Erythroblast (primary cell): ENCODE measurements at regions not wholly inside any gene's neighbourhood (a gene's known extent, or its start where the extent isn't known, plus 50 kb on each side); places are given as distances from the start of the nearest gene placed in this dataset.

Experiments
- DNase-seq, 2 experiments: peaks; one replicate each; lab custom pipeline; 2025; lab: John Stamatoyannopoulos, UW
- GATA1 ChIP-seq: IDR thresholded peaks from 2 replicates; pipeline ENCODE4 v1.6.1; 2011; ENCODE audit warnings: low read depth, mild to moderate bottlenecking, control low read depth, low read length, moderate library complexity
- POLR2A ChIP-seq: IDR thresholded peaks from 2 replicates; pipeline ENCODE4 v1.6.1; 2011; ENCODE audit warnings: mild to moderate bottlenecking, low read length

DNA sequence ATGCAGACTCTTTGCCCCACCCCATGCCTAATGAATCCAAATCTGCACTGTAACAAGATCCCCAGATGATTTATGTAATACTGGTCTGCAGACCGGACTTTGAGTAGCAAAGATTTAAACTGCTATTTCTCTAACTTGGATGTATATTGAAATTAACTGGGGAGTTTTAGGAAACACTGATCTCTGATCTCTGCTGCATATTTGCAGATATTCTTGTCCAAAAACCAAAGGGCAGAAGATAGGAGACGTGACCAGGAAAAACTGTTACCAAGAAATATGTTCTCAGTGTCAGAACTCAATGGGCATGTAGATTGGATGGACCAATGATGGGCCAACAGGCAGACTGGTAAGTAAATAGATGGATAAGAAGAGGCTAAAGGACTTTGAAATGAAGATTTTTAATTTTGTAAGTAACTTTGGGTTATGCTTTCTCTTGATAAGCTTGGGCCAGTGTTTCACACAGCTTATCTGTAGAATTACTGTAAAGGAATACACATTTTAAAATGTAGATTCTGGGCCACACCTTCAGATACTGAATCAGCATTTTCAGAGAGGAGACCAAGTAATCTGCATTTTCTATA lies 64.5 kb upstream of the TP63 start:
- peak in 1 of 2 experiments; percentile 8 for DNase-seq
- no peak for TF ChIP-seq GATA1

GRCh38 chr3:189567322-189567721 lies 63.9 kb upstream of the TP63 start:
- no peak for DNase-seq
- TF ChIP-seq POLR2A (no peak), GATA1 (no peak)

- DNase-seq = no peak
- TF ChIP-seq GATA1 (no peak), POLR2A (no peak)
Observed at GRCh38 chr3:189567766-189568420, 63.3 kb upstream of the TP63 start.

DNA sequence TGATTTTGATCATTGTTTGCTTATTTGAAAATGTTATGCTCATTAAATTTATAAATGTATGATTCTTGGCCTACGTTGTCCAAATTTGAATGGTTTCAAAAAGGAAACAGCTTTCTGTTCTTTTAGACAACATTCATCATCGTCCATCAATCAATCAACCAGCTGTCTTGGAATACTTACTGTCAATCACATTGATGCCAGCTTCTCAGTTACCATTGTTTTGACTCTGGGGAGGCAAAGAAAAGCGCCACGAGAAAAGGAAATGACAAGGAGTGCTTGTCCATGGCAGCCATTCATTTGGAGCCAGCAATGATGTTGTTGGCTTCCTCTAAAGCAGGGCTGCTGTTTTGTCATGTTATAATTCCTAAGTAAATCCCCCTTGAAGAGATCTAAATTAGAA lies 62.2 kb upstream of the TP63 start:
- TF ChIP-seq GATA1 = no peak
- no peak for TF ChIP-seq POLR2A
- no peak for DNase-seq

DNA sequence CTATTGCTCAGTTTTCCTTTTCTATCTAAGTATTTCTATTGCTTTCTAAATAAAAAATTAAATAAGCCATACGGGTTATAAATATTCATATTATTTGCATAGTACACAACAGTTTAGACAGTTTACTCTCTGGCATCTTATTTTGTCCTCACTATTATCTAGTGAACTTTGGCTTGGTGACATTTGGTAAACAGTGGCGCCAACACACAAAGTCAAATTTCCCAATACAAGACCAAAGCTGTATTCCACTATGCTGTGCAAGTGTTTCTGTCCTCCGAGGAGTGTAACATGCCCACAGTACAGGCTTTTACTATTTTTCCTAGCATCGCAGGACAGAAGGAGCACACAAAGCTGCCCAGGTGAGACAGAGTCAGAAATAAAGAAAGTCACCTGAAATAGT lies 61.7 kb upstream of the TP63 start:
- no peak for DNase-seq
- TF ChIP-seq POLR2A (no peak), GATA1 (no peak)

- TF ChIP-seq POLR2A (no peak), GATA1 (no peak)
- DNase-seq = no peak
Observed at GRCh38 chr3:189570916-189571315, 60.3 kb upstream of the TP63 start.

GRCh38 chr3:189572249-189572648 lies 58.9 kb upstream of the TP63 start:
- TF ChIP-seq POLR2A = no peak
- no peak for DNase-seq

DNA sequence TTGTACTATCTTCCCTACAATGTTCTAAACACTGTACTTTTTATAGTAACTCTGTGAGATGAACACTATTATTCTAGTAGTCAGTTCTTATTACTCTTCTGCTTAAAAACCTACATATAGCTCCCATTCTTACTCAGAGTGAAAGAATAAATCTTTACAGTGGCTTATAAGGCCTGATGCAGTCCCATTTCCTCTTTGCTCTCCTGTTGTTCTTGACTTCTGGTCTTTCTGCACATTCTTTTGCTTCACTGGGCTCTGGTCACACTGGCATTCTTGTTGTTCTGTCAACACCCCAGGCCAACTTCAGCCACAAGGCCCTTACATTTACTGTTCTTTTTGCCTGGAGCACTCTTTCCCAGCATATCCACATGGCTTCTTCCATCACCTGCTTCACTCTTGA lies 58.2 kb upstream of the TP63 start:
- no peak for TF ChIP-seq GATA1
- no peak for TF ChIP-seq POLR2A
- no peak for DNase-seq

DNA sequence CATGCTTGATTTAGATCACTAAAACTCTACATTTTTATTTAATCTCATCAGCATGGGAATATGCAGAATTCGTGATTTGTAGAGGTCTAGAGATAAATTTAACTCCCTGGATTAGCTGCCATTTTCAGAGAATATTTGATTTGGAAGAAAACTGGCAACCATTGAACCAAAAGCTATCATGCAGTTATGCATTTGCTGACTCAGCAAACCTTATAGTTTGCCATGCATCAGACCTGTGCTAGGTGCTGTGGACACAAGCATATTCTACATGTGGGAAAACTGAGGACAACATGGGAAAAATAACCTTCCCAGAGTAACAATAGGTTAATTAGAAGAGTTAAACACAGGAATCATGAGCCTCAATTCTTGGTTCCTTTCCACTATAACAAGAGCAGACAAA lies 54.7 kb upstream of the TP63 start:
- no peak for TF ChIP-seq GATA1
- TF ChIP-seq POLR2A = no peak
- no peak for DNase-seq

DNA sequence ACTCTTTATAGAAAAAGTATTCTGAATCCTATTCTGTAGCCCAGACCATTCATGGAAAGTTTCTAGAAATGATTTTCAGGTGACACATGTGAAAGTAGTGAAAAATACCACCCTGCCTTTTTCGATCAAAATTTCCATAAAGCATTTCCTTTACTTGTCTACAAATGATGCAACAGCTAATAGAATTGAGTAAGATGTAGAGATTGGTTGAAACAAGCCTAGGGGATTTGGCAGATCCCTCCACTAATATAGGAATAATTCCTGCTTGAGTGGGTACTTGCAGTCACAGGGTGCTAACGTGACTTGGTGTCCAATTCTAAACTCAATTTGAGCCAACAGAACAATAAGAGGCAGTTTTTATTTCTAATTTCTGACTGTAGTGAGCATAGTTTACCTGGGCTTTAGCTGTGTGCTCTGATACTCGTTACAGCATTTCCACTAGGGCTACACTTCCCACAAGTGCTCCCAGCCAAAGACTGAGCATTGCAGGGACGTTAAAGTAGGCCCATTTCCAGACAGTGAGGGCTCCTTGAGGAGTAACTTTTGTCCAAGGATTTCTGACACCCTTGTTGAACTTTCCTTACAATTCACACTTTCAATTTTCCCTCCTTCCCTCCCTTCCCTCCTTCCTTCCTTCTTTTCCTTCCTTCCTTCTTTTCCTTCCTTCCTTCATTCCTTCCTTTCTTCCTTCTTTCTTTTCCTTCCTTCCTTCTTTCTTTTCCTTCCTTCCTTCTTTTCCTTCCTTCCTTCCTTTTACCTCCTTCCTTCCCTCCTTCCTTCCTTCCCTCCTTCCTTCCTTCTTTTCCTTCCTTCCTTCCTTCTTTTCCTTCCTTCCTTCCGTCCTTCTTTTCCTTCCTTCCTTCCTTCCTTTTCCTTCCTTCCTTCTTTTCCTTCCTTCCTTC lies 53.9 kb upstream of the TP63 start:
- no peak for DNase-seq
- TF ChIP-seq GATA1 (no peak), POLR2A (no peak)

DNA sequence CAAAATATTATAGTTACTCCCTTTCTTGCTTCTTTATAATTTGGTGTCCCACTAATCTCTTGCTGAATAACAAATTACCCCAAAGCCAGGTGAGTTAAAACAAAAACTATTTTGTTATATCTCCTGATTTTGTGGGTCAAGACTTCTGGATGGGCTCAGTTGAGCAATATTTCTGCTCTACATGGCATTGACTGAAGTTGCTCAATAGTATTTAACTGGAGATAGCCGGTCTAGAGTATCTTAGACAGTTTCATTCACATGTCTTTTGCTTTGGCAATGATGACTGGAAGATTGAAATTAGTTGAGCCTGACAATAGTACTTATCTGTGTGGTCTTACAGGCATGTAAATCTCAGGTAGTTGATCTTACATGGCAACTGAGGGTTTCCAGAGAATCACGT lies 51.0 kb upstream of the TP63 start:
- TF ChIP-seq POLR2A (no peak), GATA1 (no peak)

More for the DNA sequence above, 51.0 kb upstream of the TP63 start:
- no peak for DNase-seq
